ENCODE measurements at regions not wholly inside any gene's neighbourhood (a gene's known extent, or its start where the extent isn't known, plus 50 kb on each side); places are given as distances from the start of the nearest gene placed in this dataset.

DNA sequence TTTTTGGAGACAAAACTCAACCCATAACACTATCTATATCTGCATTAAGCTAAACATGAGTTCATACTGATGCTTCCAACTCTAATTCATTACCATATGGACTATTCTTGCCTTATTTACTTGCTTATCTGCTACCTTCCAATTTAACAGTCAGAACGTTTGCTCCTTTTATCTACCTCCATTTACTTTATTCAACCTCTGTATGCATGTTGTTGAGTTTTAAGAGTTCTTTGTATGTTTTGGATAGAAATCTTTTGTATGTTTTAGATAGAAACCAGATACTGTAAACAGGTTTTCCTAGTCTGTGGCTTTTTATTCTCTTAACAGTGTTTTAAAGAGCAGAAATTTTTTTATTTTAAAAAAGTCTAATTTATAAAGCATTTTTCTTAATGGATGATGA lies 542.2 kb upstream of the NDST4 start:
- no peak for TF ChIP-seq CTCF (IDR thresholded peaks at IDR 0.05)
- DNase-seq = no peak
- H3K27ac Mint-ChIP-seq = no peak overlapping the region
- Histone ChIP-seq H3K4me3 (ENCODE audit: low read length) (no peak overlapping the region), H3K27me3 (ENCODE audit: control insufficient read depth in 1 of 2, insufficient read depth in 2 of 2, low read length in 2 of 2) (no peaks in the 10 kb centered on the region), H3K9me3 (ENCODE audit: control insufficient read depth in 1 of 2, insufficient read depth in 1 of 2, low read length in 2 of 2) (no peaks in the 10 kb centered on the region), H3K27ac (ENCODE audit: low read depth in 1 of 2, low read length in 2 of 2) (no peak overlapping the region), H3K4me1 (ENCODE audit: insufficient read depth, low read length) (no peaks in the 10 kb centered on the region), H3K36me3 (ENCODE audit: insufficient read depth, low read length) (no peaks in the 10 kb centered on the region)
- intact Hi-C loops (cut with DNase I, micrococcal nuclease) = no loop called here
- no peak for ATAC-seq (ENCODE audit: poor library complexity)
- peaks cover 5% of the 10 kb centered on the region for H3K9me3 Mint-ChIP-seq
- H3K27me3 Mint-ChIP-seq = no peaks in the 10 kb centered on the region
- no peak overlapping the region for H3K4me3 Mint-ChIP-seq
- ChIA-PET POLR2A (no interaction called here), CTCF (no interaction called here)
- H3K36me3 Mint-ChIP-seq (ENCODE audit: low read depth) = no peaks in the 10 kb centered on the region
- H3K4me1 Mint-ChIP-seq (ENCODE audit: low read depth) = no peaks in the 10 kb centered on the region

GRCh38 chr4:115648786-115649185 lies 535.4 kb upstream of the NDST4 start:
- Mint-ChIP-seq H3K4me1 (ENCODE audit: low read depth) (no peaks in the 10 kb centered on the region), H3K4me3 (no peak overlapping the region), H3K27ac (no peak overlapping the region), H3K9me3 (peaks cover 4% of the 10 kb centered on the region), H3K36me3 (ENCODE audit: low read depth) (no peaks in the 10 kb centered on the region), H3K27me3 (no peaks in the 10 kb centered on the region)
- Histone ChIP-seq H3K36me3 (ENCODE audit: insufficient read depth, low read length) (no peaks in the 10 kb centered on the region), H3K4me1 (ENCODE audit: insufficient read depth, low read length) (no peaks in the 10 kb centered on the region), H3K27ac (ENCODE audit: low read depth in 1 of 2, low read length in 2 of 2) (no peak overlapping the region), H3K27me3 (ENCODE audit: control insufficient read depth in 1 of 2, insufficient read depth in 2 of 2, low read length in 2 of 2) (no peaks in the 10 kb centered on the region), H3K4me3 (ENCODE audit: low read length) (no peak overlapping the region), H3K9me3 (ENCODE audit: control insufficient read depth in 1 of 2, insufficient read depth in 1 of 2, low read length in 2 of 2) (no peaks in the 10 kb centered on the region)
- ChIA-PET POLR2A (no interaction called here), CTCF (no interaction called here)
- DNase-seq (no peak), ATAC-seq (ENCODE audit: poor library complexity) (no peak)
- no peak for TF ChIP-seq CTCF (IDR thresholded peaks at IDR 0.05)
- intact Hi-C loops (cut with DNase I, micrococcal nuclease) = no loop called here

- ChIA-PET POLR2A (no interaction called here), CTCF (no interaction called here)
- peaks cover 3% of the 10 kb centered on the region for H3K9me3 Mint-ChIP-seq
- intact Hi-C loops (cut with DNase I, micrococcal nuclease) = no loop called here
- no peak for ATAC-seq (ENCODE audit: poor library complexity)
- H3K27me3 ChIP-seq (ENCODE audit: control insufficient read depth in 1 of 2, insufficient read depth in 2 of 2, low read length in 2 of 2) = no peaks in the 10 kb centered on the region
- H3K27ac ChIP-seq (ENCODE audit: low read depth in 1 of 2, low read length in 2 of 2) = no peak overlapping the region
- H3K36me3 ChIP-seq (ENCODE audit: insufficient read depth, low read length) = no peaks in the 10 kb centered on the region
- no peaks in the 10 kb centered on the region for H3K9me3 ChIP-seq (ENCODE audit: control insufficient read depth in 1 of 2, insufficient read depth in 1 of 2, low read length in 2 of 2)
- H3K4me3 Mint-ChIP-seq = no peak overlapping the region
- no peaks in the 10 kb centered on the region for H3K27me3 Mint-ChIP-seq
- H3K27ac Mint-ChIP-seq = no peak overlapping the region
- TF ChIP-seq CTCF (IDR thresholded peaks at IDR 0.05) = no peak
- H3K4me1 Mint-ChIP-seq (ENCODE audit: low read depth) = no peaks in the 10 kb centered on the region
- DNase-seq = no peak
- H3K36me3 Mint-ChIP-seq (ENCODE audit: low read depth) = no peaks in the 10 kb centered on the region
- no peaks in the 10 kb centered on the region for H3K4me1 ChIP-seq (ENCODE audit: insufficient read depth, low read length)
- H3K4me3 ChIP-seq (ENCODE audit: low read length) = no peak overlapping the region
Observed at GRCh38 chr4:115629270-115629669, 515.9 kb upstream of the NDST4 start.
